Breast epithelium (tissue), 3 donors: ENCODE measurements at regions not wholly inside any gene's neighbourhood (a gene's known extent, or its start where the extent isn't known, plus 50 kb on each side); places are given as distances from the start of the nearest gene placed in this dataset.

Experiments
- POLR2A ChIP-seq: fragments of 450-650 bp; IDR thresholded peaks from one replicate; pipeline ENCODE4 v1.6.1; 2016; ENCODE audit warnings: antibody characterized with exemption, mild to moderate bottlenecking, moderate library complexity
- POLR2AphosphoS5 ChIP-seq, 3 donors: sonication (generic); formaldehyde crosslinking; IDR thresholded peaks; one replicate each; pipeline ENCODE4 v1.6.1; 2017; ENCODE audit warnings: antibody characterized with exemption in 3 of 3

DNA sequence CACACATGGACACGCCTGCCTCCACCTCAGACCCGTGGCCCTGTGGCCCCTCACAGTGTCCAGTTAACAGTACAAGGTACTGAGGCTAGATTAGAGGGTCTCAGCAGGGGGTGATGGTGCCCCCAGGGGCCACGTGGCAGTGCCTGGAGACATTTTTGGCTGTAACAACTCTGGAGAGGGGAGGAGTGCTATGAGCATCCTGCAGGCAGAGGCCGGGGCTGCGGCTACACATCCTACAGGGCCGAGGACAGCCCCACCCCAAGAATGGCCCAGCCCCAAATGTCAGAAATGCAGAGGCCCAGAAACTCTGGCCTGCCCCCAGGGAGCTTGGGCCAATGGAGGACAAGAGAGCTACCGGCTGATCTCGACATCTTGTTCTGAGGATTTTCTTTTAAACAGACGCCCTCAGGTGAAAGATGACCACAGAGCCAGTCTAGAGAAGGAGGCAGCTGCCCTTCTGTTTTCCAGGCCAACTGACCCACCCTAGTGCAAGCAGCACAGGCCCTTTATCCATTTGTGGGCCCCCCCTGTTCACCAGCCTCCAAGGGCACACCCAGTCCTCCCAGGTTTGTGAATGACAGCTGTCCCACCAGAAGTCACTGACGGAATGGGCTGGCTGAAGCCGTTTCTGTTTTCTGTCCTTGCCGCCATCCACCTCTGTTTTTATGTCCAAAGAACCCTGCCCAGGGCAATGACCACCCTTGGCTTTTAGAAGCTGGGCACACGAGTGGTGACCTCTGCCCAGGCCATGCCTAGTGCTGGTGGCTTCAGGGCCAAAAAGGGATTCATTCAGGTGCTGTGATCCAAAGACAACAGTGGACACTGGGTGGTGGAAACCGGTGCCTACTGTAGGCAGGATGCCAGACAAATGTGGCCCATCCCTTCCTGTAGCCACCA is 85.2 kb upstream of the LINC01488 start:
- TF ChIP-seq POLR2AphosphoS5 (IDR thresholded peaks at IDR 0.05) (no peak), POLR2A (no peak)
